D341Med (cell line): ENCODE measurements at regions not wholly inside any gene's neighbourhood (a gene's known extent, or its start where the extent isn't known, plus 50 kb on each side); places are given as distances from the start of the nearest gene placed in this dataset.
"Not testable (repeated sequence)": the region's sequence is repeated elsewhere in the genome, so short reads cannot be mapped to it uniquely, and the experiment has no call there.

Source experiments
- DNase-seq: peaks from one replicate; pipeline ENCODE4 v3.0.0; 2012; ENCODE audit warnings: low spot score

GRCh38 chr14:28946267-28946666, 179.7 kb downstream of the FOXG1 start:
- DNase-seq: no peak

- no peak for DNase-seq
Measured at GRCh38 chr14:28949503-28949902, 182.9 kb downstream of the FOXG1 start.

- DNase-seq: no peak
Measured at GRCh38 chr14:28952161-28952560, 185.6 kb downstream of the FOXG1 start.

GRCh38 chr14:28952666-28953065, 186.1 kb downstream of the FOXG1 start:
- DNase-seq: no peak

- no peak for DNase-seq
Measured at GRCh38 chr14:28953973-28954372, 187.4 kb downstream of the FOXG1 start.

GRCh38 chr14:28966416-28967233, 200.0 kb downstream of the FOXG1 start:
- DNase-seq: no peak

GRCh38 chr14:28975084-28975483, 208.5 kb downstream of the FOXG1 start:
- no peak for DNase-seq

- DNase-seq: no peak
Measured at GRCh38 chr14:28982228-28982627, 215.6 kb downstream of the FOXG1 start.

GRCh38 chr14:28983279-28983678, 216.7 kb downstream of the FOXG1 start:
- DNase-seq: no peak

GRCh38 chr14:28987516-28987915, 220.9 kb downstream of the FOXG1 start:
- DNase-seq: no peak

GRCh38 chr14:28997196-28997595, 230.6 kb downstream of the FOXG1 start:
- DNase-seq: not testable (repeated sequence)

GRCh38 chr14:28999656-29000055, 233.1 kb downstream of the FOXG1 start:
- DNase-seq: no peak

- no peak for DNase-seq
Measured at GRCh38 chr14:29005647-29006046, 239.1 kb downstream of the FOXG1 start.

- no peak for DNase-seq
Measured at GRCh38 chr14:29007990-29008389, 241.4 kb downstream of the FOXG1 start.

GRCh38 chr14:29016050-29016900, 249.7 kb downstream of the FOXG1 start:
- DNase-seq: peak; percentile 75

GRCh38 chr14:29023505-29023904, 256.9 kb downstream of the FOXG1 start:
- DNase-seq: not testable (repeated sequence)

GRCh38 chr14:29027441-29027840, 260.9 kb downstream of the FOXG1 start:
- not testable (repeated sequence) for DNase-seq

GRCh38 chr14:29027941-29028705, 261.5 kb downstream of the FOXG1 start:
- DNase-seq: not testable (repeated sequence)

- no peak for DNase-seq
Measured at GRCh38 chr14:29028973-29029582, 262.5 kb downstream of the FOXG1 start.

GRCh38 chr14:29030121-29030520, 263.5 kb downstream of the FOXG1 start:
- no peak for DNase-seq

GRCh38 chr14:29030970-29031369, 264.4 kb downstream of the FOXG1 start:
- DNase-seq: no peak

- DNase-seq: no peak
Measured at GRCh38 chr14:29035134-29035533, 268.5 kb downstream of the FOXG1 start.
